22Rv1 (cell line): ENCODE measurements at regions not wholly inside any gene's neighbourhood (a gene's known extent, or its start where the extent isn't known, plus 50 kb on each side); places are given as distances from the start of the nearest gene placed in this dataset.

ENCODE experiments used
- CTCF ChIP-seq: fragments of 450-650 bp; IDR thresholded peaks from 2 replicates; pipeline ENCODE4 v1.5.1; 2017; ENCODE audit warnings: mild to moderate bottlenecking
- ZFX ChIP-seq: fragments of 450-650 bp; IDR thresholded peaks from 2 replicates; pipeline ENCODE4 v1.6.1; 2017; ENCODE audit warnings: antibody characterized with exemption, borderline replicate concordance

DNA sequence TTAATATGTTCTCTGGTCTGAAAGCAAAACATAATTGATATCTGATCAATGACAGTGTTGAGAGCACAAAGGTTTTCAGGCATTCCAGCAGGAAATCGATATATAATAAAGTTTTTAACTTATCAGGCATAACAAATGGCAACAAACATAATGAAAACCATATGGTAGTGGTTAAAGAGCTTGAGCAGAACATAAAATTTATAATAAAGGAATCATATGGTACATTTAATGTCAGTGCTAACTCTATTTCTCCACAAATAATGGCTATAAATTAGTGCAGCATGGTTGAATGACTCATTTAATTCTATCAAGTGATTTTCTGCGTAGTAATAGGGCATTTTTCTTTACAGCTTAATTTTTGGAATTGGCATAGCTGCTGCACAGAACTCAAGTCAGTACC lies 306.2 kb downstream of the FSIP2 start:
- TF ChIP-seq CTCF (no peak), ZFX (no peak)
